ENCODE measurements at regions not wholly inside any gene's neighbourhood (a gene's known extent, or its start where the extent isn't known, plus 50 kb on each side); places are given as distances from the start of the nearest gene placed in this dataset.

- H3K4me1 Mint-ChIP-seq, result peaks cover 4 to 6% of the 10 kb centered on the region in 2 donors
- no peak for DNase-seq
- H3K27ac Mint-ChIP-seq, result no peak overlapping the region
- Histone ChIP-seq H3K27ac (ENCODE audit: low read length) (no peak overlapping the region), H3K4me3 (ENCODE audit: low read length) (no peak overlapping the region), H3K9me3 (ENCODE audit: control insufficient read depth, insufficient read depth, low read length) (no peaks in the 10 kb centered on the region), H3K4me1 (ENCODE audit: control insufficient read depth, insufficient read depth, low read length) (peaks cover 2% of the 10 kb centered on the region), H3K27me3 (ENCODE audit: control insufficient read depth, insufficient read depth, low read length) (peaks cover 13% of the 10 kb centered on the region), H3K36me3 (ENCODE audit: control insufficient read depth, insufficient read depth, low read length) (no peaks in the 10 kb centered on the region)
- WGBS (ENCODE audit: insufficient coverage), result 41% methylated on average over 13 of the region's 15 CpGs
- intact Hi-C loops (cut with micrococcal nuclease), result no loop called here
- H3K36me3 Mint-ChIP-seq, result no peaks in the 10 kb centered on the region
- no peak overlapping the region for H3K4me3 Mint-ChIP-seq
- TF ChIP-seq CTCF (IDR thresholded peaks at IDR 0.05), result no peak
- peaks cover 29 to 44% of the 10 kb centered on the region in 2 donors for H3K27me3 Mint-ChIP-seq (ENCODE audit: low read depth in 2 of 2)
- peak in 1 of 3 donors; percentile 42 for ATAC-seq
- no peaks in the 10 kb centered on the region for H3K9me3 Mint-ChIP-seq
Observed at GRCh38 chr20:62576815-62577489, 65.4 kb upstream of the SLCO4A1 start.

DNA sequence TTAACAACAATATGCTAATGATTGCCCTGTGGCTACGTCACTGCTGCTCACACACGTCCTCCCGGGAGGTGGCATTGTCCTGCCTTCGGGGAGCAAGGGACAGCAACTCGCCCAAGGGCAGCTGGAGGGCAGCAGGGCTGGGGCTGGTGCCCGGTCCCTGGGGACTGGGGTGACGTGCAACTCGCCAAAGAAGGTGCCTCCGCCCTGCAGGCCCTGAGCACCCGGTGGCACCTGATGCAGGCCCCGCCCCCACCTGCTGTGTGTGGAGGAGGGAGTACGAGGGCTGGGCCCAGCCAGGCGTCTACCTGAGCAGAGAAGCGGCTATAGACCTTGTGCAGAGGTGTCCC lies 64.8 kb upstream of the SLCO4A1 start:
- Histone ChIP-seq H3K9me3 (ENCODE audit: control insufficient read depth, insufficient read depth, low read length) (no peaks in the 10 kb centered on the region), H3K27ac (ENCODE audit: low read length) (no peak overlapping the region), H3K27me3 (ENCODE audit: control insufficient read depth, insufficient read depth, low read length) (peaks cover 13% of the 10 kb centered on the region), H3K4me1 (ENCODE audit: control insufficient read depth, insufficient read depth, low read length) (peaks cover 3% of the 10 kb centered on the region), H3K36me3 (ENCODE audit: control insufficient read depth, insufficient read depth, low read length) (no peaks in the 10 kb centered on the region), H3K4me3 (ENCODE audit: low read length) (no peak overlapping the region)
- TF ChIP-seq CTCF (IDR thresholded peaks at IDR 0.05), result no peak
- intact Hi-C loops (cut with micrococcal nuclease), result no loop called here
- no peak overlapping the region for H3K4me3 Mint-ChIP-seq
- WGBS (ENCODE audit: insufficient coverage), result 39% methylated on average over 14 of the region's 14 CpGs
- H3K27me3 Mint-ChIP-seq (ENCODE audit: low read depth in 2 of 2), result peaks cover 29 to 45% of the 10 kb centered on the region in 2 donors
- H3K27ac Mint-ChIP-seq, result no peak overlapping the region
- DNase-seq (no peak), ATAC-seq (no peak)
- H3K36me3 Mint-ChIP-seq, result no peaks in the 10 kb centered on the region
- H3K4me1 Mint-ChIP-seq, result peaks cover 0 to 1% of the 10 kb centered on the region in 2 donors
- no peaks in the 10 kb centered on the region for H3K9me3 Mint-ChIP-seq

GRCh38 chr20:62578294-62578897 lies 63.9 kb upstream of the SLCO4A1 start:
- WGBS (ENCODE audit: insufficient coverage), result 65% methylated on average over 20 of the region's 20 CpGs
- Mint-ChIP-seq H3K4me3 (no peak overlapping the region), H3K9me3 (no peaks in the 10 kb centered on the region), H3K27me3 (ENCODE audit: low read depth in 2 of 2) (peaks cover 35 to 53% of the 10 kb centered on the region in 2 donors), H3K27ac (no peak overlapping the region), H3K36me3 (no peaks in the 10 kb centered on the region), H3K4me1 (no peaks in the 10 kb centered on the region)
- ATAC-seq (peak in 1 of 3 donors; percentile 22), DNase-seq (no peak)
- Histone ChIP-seq H3K27ac (ENCODE audit: low read length) (no peak overlapping the region), H3K9me3 (ENCODE audit: control insufficient read depth, insufficient read depth, low read length) (no peaks in the 10 kb centered on the region), H3K4me1 (ENCODE audit: control insufficient read depth, insufficient read depth, low read length) (peaks cover 3% of the 10 kb centered on the region), H3K4me3 (ENCODE audit: low read length) (no peak overlapping the region), H3K36me3 (ENCODE audit: control insufficient read depth, insufficient read depth, low read length) (no peaks in the 10 kb centered on the region), H3K27me3 (ENCODE audit: control insufficient read depth, insufficient read depth, low read length) (peaks cover 17% of the 10 kb centered on the region)
- no peak for TF ChIP-seq CTCF (IDR thresholded peaks at IDR 0.05)
- intact Hi-C loops (cut with micrococcal nuclease), result no loop called here

GRCh38 chr20:62580052-62580451 lies 62.3 kb upstream of the SLCO4A1 start:
- Mint-ChIP-seq H3K36me3 (no peaks in the 10 kb centered on the region), H3K9me3 (no peaks in the 10 kb centered on the region), H3K4me1 (no peaks in the 10 kb centered on the region), H3K27me3 (ENCODE audit: low read depth in 2 of 2) (peaks cover 29 to 39% of the 10 kb centered on the region in 2 donors), H3K27ac (no peak overlapping the region), H3K4me3 (no peak overlapping the region)
- intact Hi-C loops (cut with micrococcal nuclease), result no loop called here
- peaks cover 17% of the 10 kb centered on the region for H3K27me3 ChIP-seq (ENCODE audit: control insufficient read depth, insufficient read depth, low read length)
- ATAC-seq (no peak), DNase-seq (no peak)
- WGBS (ENCODE audit: insufficient coverage), result 54% methylated on average over 10 of the region's 10 CpGs
- no peaks in the 10 kb centered on the region for H3K9me3 ChIP-seq (ENCODE audit: control insufficient read depth, insufficient read depth, low read length)
- H3K4me1 ChIP-seq (ENCODE audit: control insufficient read depth, insufficient read depth, low read length), result peaks cover 3% of the 10 kb centered on the region
- no peak overlapping the region for H3K27ac ChIP-seq (ENCODE audit: low read length)
- no peaks in the 10 kb centered on the region for H3K36me3 ChIP-seq (ENCODE audit: control insufficient read depth, insufficient read depth, low read length)
- no peak overlapping the region for H3K4me3 ChIP-seq (ENCODE audit: low read length)
- TF ChIP-seq CTCF (IDR thresholded peaks at IDR 0.05), result no peak

Data from natural killer cell (primary cell).